GM12878 (cell line): ENCODE measurements at regions not wholly inside any gene's neighbourhood (a gene's known extent, or its start where the extent isn't known, plus 50 kb on each side); places are given as distances from the start of the nearest gene placed in this dataset.
"Not testable (repeated sequence)": the region's sequence is repeated elsewhere in the genome, so short reads cannot be mapped to it uniquely, and the experiment has no call there.

Experiments used
- ATAC-seq: fragments of 200-7000 bp; cut with Tn5 transposase; 3 replicates; pipeline ENCODE4 v1.9.1; 2020; ENCODE audit warnings: mild to moderate bottlenecking, moderate library complexity
- BruUV-seq: library from RNA; stranded (reverse); fragments of 400-500 nt; replicated peaks from 2 replicates; lab custom pipeline; 2021; lab: Mats Ljungman, UMichigan
- CTCF ChIA-PET: fragments of 300-600 bp; sonication (Branson Sonifier 250); formaldehyde crosslinking; extraction: SDS; loops from one replicate; lab custom pipeline; 2021; ENCODE audit warnings: inconsistent platforms; lab: Yijun Ruan, JAX
- POLR2A ChIA-PET: fragments of 350-600 bp; formaldehyde crosslinking; extraction: SDS; loops from one replicate; lab custom pipeline; 2021; ENCODE audit warnings: inconsistent platforms; lab: Charles Lee
- RAD21 ChIA-PET: fragments of 300-600 bp; sonication (Branson Sonifier 250); formaldehyde crosslinking; loops from one replicate; lab custom pipeline; 2023; ENCODE audit warnings: antibody characterized with exemption; ENCODE audit not compliant: unreplicated experiment; lab: Charles Lee
- SMC1A ChIA-PET: fragments of 300-600 bp; sonication (Branson Sonifier 250); formaldehyde crosslinking; loops from one replicate; lab custom pipeline; 2023; ENCODE audit not compliant: unreplicated experiment, uncharacterized antibody; lab: Charles Lee
- DNase-seq: peaks from one replicate; pipeline ENCODE4 v3.0.0-alpha.2; 2011; ENCODE audit warnings: low read depth, low spot score
- FAIRE-seq: peaks from 3 replicates; lab custom pipeline; 2011; peaks lifted over from hg19 to GRCh38; lab: Jason Lieb, UNC
- H2AFZ ChIP-seq: 2 replicates; pipeline ENCODE4 v1.6.0; 2011; ENCODE audit warnings: low read depth, low read length, control low read depth; ENCODE audit not compliant: control insufficient read depth
- H3K27ac ChIP-seq: 2 replicates; pipeline ENCODE4 v1.5.1; 2011; ENCODE audit warnings: control low read depth; ENCODE audit not compliant: control insufficient read depth, insufficient read depth
- H3K27me3 ChIP-seq, 2 experiments: replicated peaks in 1 of 2; 2 replicates each; pipeline versions ENCODE4 v1.6.0 to v1.6.1; 2011; ENCODE audit warnings: low read length in 1 of 2; ENCODE audit not compliant: control insufficient read depth in 2 of 2, insufficient read depth in 2 of 2
- H3K36me3 ChIP-seq, 2 experiments: 2 replicates each; pipeline ENCODE4 v1.5.1; 2011; ENCODE audit warnings: low read length in 1 of 2; ENCODE audit not compliant: control insufficient read depth in 2 of 2, insufficient read depth in 2 of 2
- H3K4me1 ChIP-seq: 2 replicates; pipeline ENCODE4 v1.6.1; 2011; ENCODE audit warnings: mild to moderate bottlenecking, low read length, moderate library complexity, mixed read lengths; ENCODE audit not compliant: control insufficient read depth, insufficient read depth
- H3K4me2 ChIP-seq: 2 replicates; pipeline ENCODE4 v1.6.0; 2011; ENCODE audit warnings: control low read depth; ENCODE audit not compliant: control insufficient read depth, insufficient read depth
- H3K4me3 ChIP-seq: fragments of 200-600 bp; sonication (generic); 2 replicates; pipeline ENCODE4 v1.5.1; 2016
- H3K79me2 ChIP-seq: 2 replicates; pipeline ENCODE4 v1.6.0; 2011; ENCODE audit warnings: low read length; ENCODE audit not compliant: control insufficient read depth, insufficient read depth
- H3K9ac ChIP-seq: 2 replicates; pipeline ENCODE4 v1.8.0; 2011; ENCODE audit warnings: low read length, control low read depth, mixed read lengths; ENCODE audit not compliant: control insufficient read depth, insufficient read depth
- H3K9me3 ChIP-seq: replicated peaks from 3 replicates; pipeline ENCODE4 v1.5.1; 2011; ENCODE audit warnings: mild to moderate bottlenecking, low read length; ENCODE audit not compliant: control insufficient read depth, insufficient read depth
- H4K20me1 ChIP-seq: 2 replicates; pipeline ENCODE4 v1.6.0; 2011; ENCODE audit not compliant: control insufficient read depth, insufficient read depth
- CHD1 ChIP-seq: IDR thresholded peaks from 2 replicates; pipeline ENCODE4 v1.6.1; 2012; ENCODE audit warnings: low read depth, low read length, improper control_type of control experiment
- CREB1 ChIP-seq: IDR thresholded peaks from 2 replicates; pipeline ENCODE4 v1.6.1; 2012; ENCODE audit warnings: low read depth, mild to moderate bottlenecking, inconsistent platforms
- EGR1 ChIP-seq, 2 experiments: IDR thresholded peaks; 1 replicate in 1 of 2; 2 replicates in 1 of 2; pipeline ENCODE4 v1.6.1; 2011 to 2012; ENCODE audit warnings: low read depth in 2 of 2, low read length in 2 of 2, borderline replicate concordance in 1 of 2, mild to moderate bottlenecking in 1 of 2, moderate library complexity in 1 of 2
- NFIC ChIP-seq: IDR thresholded peaks from 2 replicates; pipeline ENCODE4 v1.6.1; 2012; ENCODE audit warnings: low read depth, mild to moderate bottlenecking, inconsistent platforms, low read length, moderate library complexity
- NRF1 ChIP-seq: conservative IDR thresholded peaks from 2 replicates; pipeline ENCODE4 v1.6.1; 2011; ENCODE audit warnings: mild to moderate bottlenecking, low read depth, low read length, improper control_type of control experiment
- SIX5 ChIP-seq: IDR thresholded peaks from 2 replicates; pipeline ENCODE4 v1.6.1; 2011; ENCODE audit warnings: mild to moderate bottlenecking, low read depth, low read length, moderate library complexity; ENCODE audit not compliant: severe bottlenecking
- TCF7 ChIP-seq: IDR thresholded peaks from 2 replicates; pipeline ENCODE4 v1.6.1; 2014; ENCODE audit warnings: antibody characterized with exemption, borderline replicate concordance
- WGBS: methylation state at CpG from one replicate; pipeline ENCODE4 v1.1.6; 2016; ENCODE audit warnings: low lambda C conversion rate; ENCODE audit not compliant: insufficient replicate concordance, insufficient coverage; ENCODE audit errors: missing lambda C conversion rate; 5-methylcytosine and 5-hydroxymethylcytosine counted together
- in situ Hi-C: fragments of 300-500 bp; cut with MboI; formaldehyde crosslinking; loops from 9 replicates; pipeline ENCODE4 v1.14.3; 2018; ENCODE audit warnings: mixed read lengths
- intact Hi-C: fragments of 100-400 bp; cut with micrococcal nuclease; formaldehyde crosslinking; loops from one replicate; pipeline ENCODE4 v1.14.2; 2022; ENCODE audit not compliant: unreplicated experiment
- TF ChIP-seq, protein P1 (sequence below): fragments of 150-350 bp; IDR thresholded peaks from 2 replicates; pipeline ENCODE4 v1.6.1; 2016; ENCODE audit warnings: low read depth, low read length
- TF ChIP-seq, protein P2 (sequence below): fragments of 450-650 bp; formaldehyde crosslinking; IDR thresholded peaks from 2 replicates; pipeline ENCODE4 v1.5.0; 2022; ENCODE audit warnings: mild to moderate bottlenecking, missing genetic modification characterization
- TF ChIP-seq, protein P3 (sequence below): fragments of 450-650 bp; IDR thresholded peaks from 2 replicates; pipeline ENCODE4 v1.6.1; 2016; ENCODE audit warnings: mild to moderate bottlenecking

DNA sequence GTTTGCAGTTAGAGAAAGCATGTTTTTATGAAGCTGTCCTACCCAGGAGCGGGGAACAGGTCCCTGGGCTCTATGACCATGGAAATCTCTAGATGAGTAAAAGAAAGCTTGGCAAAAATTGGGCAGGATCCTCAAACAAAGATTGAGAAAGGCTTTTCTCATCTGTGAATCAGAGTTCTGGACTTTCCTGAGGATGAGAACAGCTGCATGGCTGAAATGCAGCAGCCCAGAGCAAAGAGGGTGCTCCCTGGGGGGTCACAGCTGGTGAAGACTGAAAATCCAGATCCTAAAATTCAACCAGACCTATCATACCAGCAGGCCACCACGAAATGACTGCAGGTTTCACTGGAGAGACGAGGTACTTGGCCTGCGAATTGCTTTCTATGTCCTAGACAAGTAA is 65.7 kb upstream of the APP start:
- FAIRE-seq (no peak), DNase-seq (no peak), ATAC-seq (no peak)
- Histone ChIP-seq H3K79me2 (no peaks in the 10 kb centered on the region), H3K9me3 (no peaks in the 10 kb centered on the region), H3K27me3 (no peaks in the 10 kb centered on the region), H3K4me3 (no peak overlapping the region), H2AFZ (no peak overlapping the region), H3K9ac (no peak overlapping the region), H3K4me2 (no peak overlapping the region), H4K20me1 (no peaks in the 10 kb centered on the region; the same call in 1 of the 2 replicates), H3K36me3 (no peaks in the 10 kb centered on the region), H3K4me1 (no peaks in the 10 kb centered on the region), H3K27ac (no peak overlapping the region)
- ChIA-PET RAD21 (no interaction called here), SMC1A (no interaction called here), POLR2A (no interaction called here), CTCF (interaction anchor here (0.6 kb wide), 1 partner anchor 1628 kb away, joined by 3 read pairs; no protein-coding TSS in a partner anchor)
- in situ Hi-C loops, result no loop called here
- TF ChIP-seq CREB1, result no peak
- no peak for TF ChIP-seq NFIC
- TF ChIP-seq EGR1 (IDR thresholded peaks at IDR 0.05; ENCODE audit: borderline replicate concordance in 1 of 2, low read depth in 2 of 2, low read length in 2 of 2), result no peak
- TF ChIP-seq, protein P1, sequence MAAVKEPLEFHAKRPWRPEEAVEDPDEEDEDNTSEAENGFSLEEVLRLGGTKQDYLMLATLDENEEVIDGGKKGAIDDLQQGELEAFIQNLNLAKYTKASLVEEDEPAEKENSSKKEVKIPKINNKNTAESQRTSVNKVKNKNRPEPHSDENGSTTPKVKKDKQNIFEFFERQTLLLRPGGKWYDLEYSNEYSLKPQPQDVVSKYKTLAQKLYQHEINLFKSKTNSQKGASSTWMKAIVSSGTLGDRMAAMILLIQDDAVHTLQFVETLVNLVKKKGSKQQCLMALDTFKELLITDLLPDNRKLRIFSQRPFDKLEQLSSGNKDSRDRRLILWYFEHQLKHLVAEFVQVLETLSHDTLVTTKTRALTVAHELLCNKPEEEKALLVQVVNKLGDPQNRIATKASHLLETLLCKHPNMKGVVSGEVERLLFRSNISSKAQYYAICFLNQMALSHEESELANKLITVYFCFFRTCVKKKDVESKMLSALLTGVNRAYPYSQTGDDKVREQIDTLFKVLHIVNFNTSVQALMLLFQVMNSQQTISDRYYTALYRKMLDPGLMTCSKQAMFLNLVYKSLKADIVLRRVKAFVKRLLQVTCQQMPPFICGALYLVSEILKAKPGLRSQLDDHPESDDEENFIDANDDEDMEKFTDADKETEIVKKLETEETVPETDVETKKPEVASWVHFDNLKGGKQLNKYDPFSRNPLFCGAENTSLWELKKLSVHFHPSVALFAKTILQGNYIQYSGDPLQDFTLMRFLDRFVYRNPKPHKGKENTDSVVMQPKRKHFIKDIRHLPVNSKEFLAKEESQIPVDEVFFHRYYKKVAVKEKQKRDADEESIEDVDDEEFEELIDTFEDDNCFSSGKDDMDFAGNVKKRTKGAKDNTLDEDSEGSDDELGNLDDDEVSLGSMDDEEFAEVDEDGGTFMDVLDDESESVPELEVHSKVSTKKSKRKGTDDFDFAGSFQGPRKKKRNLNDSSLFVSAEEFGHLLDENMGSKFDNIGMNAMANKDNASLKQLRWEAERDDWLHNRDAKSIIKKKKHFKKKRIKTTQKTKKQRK, result no peak
- TF ChIP-seq, protein P2, sequence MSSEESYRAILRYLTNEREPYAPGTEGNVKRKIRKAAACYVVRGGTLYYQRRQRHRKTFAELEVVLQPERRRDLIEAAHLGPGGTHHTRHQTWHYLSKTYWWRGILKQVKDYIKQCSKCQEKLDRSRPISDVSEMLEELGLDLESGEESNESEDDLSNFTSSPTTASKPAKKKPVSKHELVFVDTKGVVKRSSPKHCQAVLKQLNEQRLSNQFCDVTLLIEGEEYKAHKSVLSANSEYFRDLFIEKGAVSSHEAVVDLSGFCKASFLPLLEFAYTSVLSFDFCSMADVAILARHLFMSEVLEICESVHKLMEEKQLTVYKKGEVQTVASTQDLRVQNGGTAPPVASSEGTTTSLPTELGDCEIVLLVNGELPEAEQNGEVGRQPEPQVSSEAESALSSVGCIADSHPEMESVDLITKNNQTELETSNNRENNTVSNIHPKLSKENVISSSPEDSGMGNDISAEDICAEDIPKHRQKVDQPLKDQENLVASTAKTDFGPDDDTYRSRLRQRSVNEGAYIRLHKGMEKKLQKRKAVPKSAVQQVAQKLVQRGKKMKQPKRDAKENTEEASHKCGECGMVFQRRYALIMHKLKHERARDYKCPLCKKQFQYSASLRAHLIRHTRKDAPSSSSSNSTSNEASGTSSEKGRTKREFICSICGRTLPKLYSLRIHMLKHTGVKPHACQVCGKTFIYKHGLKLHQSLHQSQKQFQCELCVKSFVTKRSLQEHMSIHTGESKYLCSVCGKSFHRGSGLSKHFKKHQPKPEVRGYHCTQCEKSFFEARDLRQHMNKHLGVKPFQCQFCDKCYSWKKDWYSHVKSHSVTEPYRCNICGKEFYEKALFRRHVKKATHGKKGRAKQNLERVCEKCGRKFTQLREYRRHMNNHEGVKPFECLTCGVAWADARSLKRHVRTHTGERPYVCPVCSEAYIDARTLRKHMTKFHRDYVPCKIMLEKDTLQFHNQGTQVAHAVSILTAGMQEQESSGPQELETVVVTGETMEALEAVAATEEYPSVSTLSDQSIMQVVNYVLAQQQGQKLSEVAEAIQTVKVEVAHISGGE (CRISPR knock-in tag), result no peak
- no peak for TF ChIP-seq NRF1
- no peak for TF ChIP-seq TCF7
- no peak for TF ChIP-seq CHD1
- TF ChIP-seq, protein P3, sequence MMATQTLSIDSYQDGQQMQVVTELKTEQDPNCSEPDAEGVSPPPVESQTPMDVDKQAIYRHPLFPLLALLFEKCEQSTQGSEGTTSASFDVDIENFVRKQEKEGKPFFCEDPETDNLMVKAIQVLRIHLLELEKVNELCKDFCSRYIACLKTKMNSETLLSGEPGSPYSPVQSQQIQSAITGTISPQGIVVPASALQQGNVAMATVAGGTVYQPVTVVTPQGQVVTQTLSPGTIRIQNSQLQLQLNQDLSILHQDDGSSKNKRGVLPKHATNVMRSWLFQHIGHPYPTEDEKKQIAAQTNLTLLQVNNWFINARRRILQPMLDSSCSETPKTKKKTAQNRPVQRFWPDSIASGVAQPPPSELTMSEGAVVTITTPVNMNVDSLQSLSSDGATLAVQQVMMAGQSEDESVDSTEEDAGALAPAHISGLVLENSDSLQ, result no peak
- no peak for TF ChIP-seq SIX5
- 13% methylated on average over 4 of the region's 4 CpGs for WGBS
- no TSS peak for BruUV-seq
- intact Hi-C loops, result no loop called here

DNA sequence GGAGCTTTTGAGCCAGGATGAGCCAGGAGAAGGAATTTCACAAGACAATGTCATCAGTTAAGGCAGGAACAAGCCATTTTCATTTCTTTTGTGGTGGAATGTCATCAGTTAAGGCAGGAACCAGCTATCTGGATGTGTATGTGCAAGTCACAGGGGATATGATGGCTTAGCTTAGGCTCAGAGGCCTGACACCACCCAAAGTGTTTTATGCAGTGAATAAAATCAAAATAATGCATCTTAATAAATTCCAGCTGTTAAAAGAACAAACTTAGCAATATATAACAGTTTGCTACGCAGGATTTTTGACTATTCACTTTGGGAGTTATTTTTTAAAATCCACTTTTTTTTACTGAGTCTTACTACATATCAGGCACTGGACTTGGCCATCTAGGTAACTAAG is 62.7 kb upstream of the APP start:
- POLR2A ChIA-PET, H3K27ac ChIP-seq, H2AFZ ChIP-seq, H3K79me2 ChIP-seq, BruUV-seq, H3K36me3 ChIP-seq, H3K9me3 ChIP-seq, CTCF ChIA-PET, H3K9ac ChIP-seq, in situ Hi-C loops, H3K4me1 ChIP-seq, FAIRE-seq, H4K20me1 ChIP-seq, RAD21 ChIA-PET, H3K4me3 ChIP-seq, DNase-seq, intact Hi-C loops, H3K4me2 ChIP-seq, ATAC-seq, SMC1A ChIA-PET, H3K27me3 ChIP-seq: not testable (repeated sequence)
- WGBS, result 0% methylated on average over 1 of the region's 1 CpG
